GM12878 (cell line): ENCODE measurements at regions not wholly inside any gene's neighbourhood (a gene's known extent, or its start where the extent isn't known, plus 50 kb on each side); places are given as distances from the start of the nearest gene placed in this dataset.

Experiments
- ATAC-seq: fragments of 200-7000 bp; cut with Tn5 transposase; 3 replicates; pipeline ENCODE4 v1.9.1; 2020; ENCODE audit warnings: mild to moderate bottlenecking, moderate library complexity
- BruUV-seq: library from RNA; stranded (reverse); fragments of 400-500 nt; replicated peaks from 2 replicates; lab custom pipeline; 2021; lab: Mats Ljungman, UMichigan
- CTCF ChIA-PET: fragments of 300-600 bp; sonication (Branson Sonifier 250); formaldehyde crosslinking; extraction: SDS; loops from one replicate; lab custom pipeline; 2021; ENCODE audit warnings: inconsistent platforms; lab: Yijun Ruan, JAX
- POLR2A ChIA-PET: fragments of 350-600 bp; formaldehyde crosslinking; extraction: SDS; loops from one replicate; lab custom pipeline; 2021; ENCODE audit warnings: inconsistent platforms; lab: Charles Lee
- RAD21 ChIA-PET: fragments of 300-600 bp; sonication (Branson Sonifier 250); formaldehyde crosslinking; loops from one replicate; lab custom pipeline; 2023; ENCODE audit warnings: antibody characterized with exemption; ENCODE audit not compliant: unreplicated experiment; lab: Charles Lee
- SMC1A ChIA-PET: fragments of 300-600 bp; sonication (Branson Sonifier 250); formaldehyde crosslinking; loops from one replicate; lab custom pipeline; 2023; ENCODE audit not compliant: unreplicated experiment, uncharacterized antibody; lab: Charles Lee
- DNase-seq: peaks from one replicate; pipeline ENCODE4 v3.0.0-alpha.2; 2011; ENCODE audit warnings: low read depth, low spot score
- FAIRE-seq: peaks from 3 replicates; lab custom pipeline; 2011; peaks lifted over from hg19 to GRCh38; lab: Jason Lieb, UNC
- H2AFZ ChIP-seq: 2 replicates; pipeline ENCODE4 v1.6.0; 2011; ENCODE audit warnings: low read depth, low read length, control low read depth; ENCODE audit not compliant: control insufficient read depth
- H3K27ac ChIP-seq: 2 replicates; pipeline ENCODE4 v1.5.1; 2011; ENCODE audit warnings: control low read depth; ENCODE audit not compliant: control insufficient read depth, insufficient read depth
- H3K27me3 ChIP-seq, 2 experiments: replicated peaks in 1 of 2; 2 replicates each; pipeline versions ENCODE4 v1.6.0 to v1.6.1; 2011; ENCODE audit warnings: low read length in 1 of 2; ENCODE audit not compliant: control insufficient read depth in 2 of 2, insufficient read depth in 2 of 2
- H3K36me3 ChIP-seq, 2 experiments: 2 replicates each; pipeline ENCODE4 v1.5.1; 2011; ENCODE audit warnings: low read length in 1 of 2; ENCODE audit not compliant: control insufficient read depth in 2 of 2, insufficient read depth in 2 of 2
- H3K4me1 ChIP-seq: 2 replicates; pipeline ENCODE4 v1.6.1; 2011; ENCODE audit warnings: mild to moderate bottlenecking, low read length, moderate library complexity, mixed read lengths; ENCODE audit not compliant: control insufficient read depth, insufficient read depth
- H3K4me2 ChIP-seq: 2 replicates; pipeline ENCODE4 v1.6.0; 2011; ENCODE audit warnings: control low read depth; ENCODE audit not compliant: control insufficient read depth, insufficient read depth
- H3K4me3 ChIP-seq: fragments of 200-600 bp; sonication (generic); 2 replicates; pipeline ENCODE4 v1.5.1; 2016
- H3K79me2 ChIP-seq: 2 replicates; pipeline ENCODE4 v1.6.0; 2011; ENCODE audit warnings: low read length; ENCODE audit not compliant: control insufficient read depth, insufficient read depth
- H3K9ac ChIP-seq: 2 replicates; pipeline ENCODE4 v1.8.0; 2011; ENCODE audit warnings: low read length, control low read depth, mixed read lengths; ENCODE audit not compliant: control insufficient read depth, insufficient read depth
- H3K9me3 ChIP-seq: replicated peaks from 3 replicates; pipeline ENCODE4 v1.5.1; 2011; ENCODE audit warnings: mild to moderate bottlenecking, low read length; ENCODE audit not compliant: control insufficient read depth, insufficient read depth
- H4K20me1 ChIP-seq: 2 replicates; pipeline ENCODE4 v1.6.0; 2011; ENCODE audit not compliant: control insufficient read depth, insufficient read depth
- EED ChIP-seq: sonication (generic); IDR thresholded peaks from 2 replicates; pipeline ENCODE4 v1.6.1; 2016; ENCODE audit warnings: antibody characterized with exemption, low read depth
- HDAC2 ChIP-seq: fragments of 200-600 bp; sonication (generic); IDR thresholded peaks from 2 replicates; pipeline ENCODE4 v1.6.1; 2017
- MYC ChIP-seq: IDR thresholded peaks from 2 replicates; pipeline ENCODE4 v1.6.1; 2011; ENCODE audit warnings: mild to moderate bottlenecking, low read length, moderate library complexity, inconsistent platforms; ENCODE audit not compliant: insufficient read depth, insufficient replicate concordance, insufficient read length, severe bottlenecking
- PAX5 ChIP-seq: IDR thresholded peaks from 2 replicates; pipeline ENCODE4 v1.6.1; 2011; ENCODE audit warnings: low read depth, low read length, borderline replicate concordance
- TCF7 ChIP-seq: IDR thresholded peaks from 2 replicates; pipeline ENCODE4 v1.6.1; 2014; ENCODE audit warnings: antibody characterized with exemption, borderline replicate concordance
- ZNF24 ChIP-seq: fragments of 450-650 bp; IDR thresholded peaks from 2 replicates; pipeline ENCODE4 v1.6.1; 2017; ENCODE audit warnings: antibody characterized with exemption, mild to moderate bottlenecking
- WGBS: methylation state at CpG from one replicate; pipeline ENCODE4 v1.1.6; 2016; ENCODE audit warnings: low lambda C conversion rate; ENCODE audit not compliant: insufficient replicate concordance, insufficient coverage; ENCODE audit errors: missing lambda C conversion rate; 5-methylcytosine and 5-hydroxymethylcytosine counted together
- in situ Hi-C: fragments of 300-500 bp; cut with MboI; formaldehyde crosslinking; loops from 9 replicates; pipeline ENCODE4 v1.14.3; 2018; ENCODE audit warnings: mixed read lengths
- intact Hi-C: fragments of 100-400 bp; cut with micrococcal nuclease; formaldehyde crosslinking; loops from one replicate; pipeline ENCODE4 v1.14.2; 2022; ENCODE audit not compliant: unreplicated experiment
- TF ChIP-seq, protein P1 (sequence below): fragments of 450-650 bp; IDR thresholded peaks from 2 replicates; pipeline ENCODE4 v1.6.1; 2018; ENCODE audit warnings: borderline replicate concordance, mild to moderate bottlenecking; ENCODE audit not compliant: partially characterized antibody
- TF ChIP-seq, protein P2 (sequence below): fragments of 450-650 bp; IDR thresholded peaks from 2 replicates; pipeline ENCODE4 v1.6.1; 2017; ENCODE audit warnings: mild to moderate bottlenecking, moderate library complexity

DNA sequence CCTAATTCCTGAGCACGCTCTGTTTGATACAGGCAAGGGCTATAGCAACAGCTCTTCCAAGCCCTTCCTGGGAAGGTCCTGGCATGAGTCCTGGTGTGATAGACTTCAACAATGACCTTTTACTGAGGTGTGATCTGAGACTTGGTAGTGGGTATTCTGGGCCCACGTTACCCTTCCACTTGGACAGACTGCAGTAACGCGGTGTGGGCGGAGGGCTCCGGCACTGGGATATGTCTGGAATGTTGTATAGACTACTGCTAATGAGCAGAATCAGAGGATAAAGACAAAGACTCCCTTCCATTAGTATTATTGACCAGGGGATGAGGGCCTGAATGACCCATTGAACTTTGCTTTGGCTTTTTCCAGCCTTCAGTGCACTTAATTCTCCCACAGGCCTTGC is 262.3 kb downstream of the RWDD3 start:
- intact Hi-C loops (no loop called here), in situ Hi-C loops (no loop called here)
- BruUV-seq = no TSS peak
- no peak for ATAC-seq
- no peak overlapping the region for H3K4me3 ChIP-seq
- POLR2A ChIA-PET = no interaction called here
- SMC1A ChIA-PET = no interaction called here
- no peak overlapping the region for H3K27ac ChIP-seq
- H3K36me3 ChIP-seq = no peaks in the 10 kb centered on the region
- FAIRE-seq = no peak
- H3K27me3 ChIP-seq = no peaks in the 10 kb centered on the region
- RAD21 ChIA-PET = no interaction called here
- WGBS = 39% methylated on average over 6 of the region's 6 CpGs
- CTCF ChIA-PET = no interaction called here
- H3K79me2 ChIP-seq = no peaks in the 10 kb centered on the region
- no peak for DNase-seq
- TF ChIP-seq MYC (no peak), TCF7 (no peak), HDAC2 (no peak), EED (no peak), PAX5 (no peak), ZNF24 (no peak)
- TF ChIP-seq, protein P1, sequence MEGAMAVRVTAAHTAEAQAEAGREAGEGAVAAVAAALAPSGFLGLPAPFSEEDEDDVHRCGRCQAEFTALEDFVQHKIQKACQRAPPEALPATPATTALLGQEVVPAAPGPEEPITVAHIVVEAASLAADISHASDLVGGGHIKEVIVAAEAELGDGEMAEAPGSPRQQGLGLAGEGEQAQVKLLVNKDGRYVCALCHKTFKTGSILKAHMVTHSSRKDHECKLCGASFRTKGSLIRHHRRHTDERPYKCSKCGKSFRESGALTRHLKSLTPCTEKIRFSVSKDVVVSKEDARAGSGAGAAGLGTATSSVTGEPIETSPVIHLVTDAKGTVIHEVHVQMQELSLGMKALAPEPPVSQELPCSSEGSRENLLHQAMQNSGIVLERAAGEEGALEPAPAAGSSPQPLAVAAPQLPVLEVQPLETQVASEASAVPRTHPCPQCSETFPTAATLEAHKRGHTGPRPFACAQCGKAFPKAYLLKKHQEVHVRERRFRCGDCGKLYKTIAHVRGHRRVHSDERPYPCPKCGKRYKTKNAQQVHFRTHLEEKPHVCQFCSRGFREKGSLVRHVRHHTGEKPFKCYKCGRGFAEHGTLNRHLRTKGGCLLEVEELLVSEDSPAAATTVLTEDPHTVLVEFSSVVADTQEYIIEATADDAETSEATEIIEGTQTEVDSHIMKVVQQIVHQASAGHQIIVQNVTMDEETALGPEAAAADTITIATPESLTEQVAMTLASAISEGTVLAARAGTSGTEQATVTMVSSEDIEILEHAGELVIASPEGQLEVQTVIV = no peak
- TF ChIP-seq, protein P2, sequence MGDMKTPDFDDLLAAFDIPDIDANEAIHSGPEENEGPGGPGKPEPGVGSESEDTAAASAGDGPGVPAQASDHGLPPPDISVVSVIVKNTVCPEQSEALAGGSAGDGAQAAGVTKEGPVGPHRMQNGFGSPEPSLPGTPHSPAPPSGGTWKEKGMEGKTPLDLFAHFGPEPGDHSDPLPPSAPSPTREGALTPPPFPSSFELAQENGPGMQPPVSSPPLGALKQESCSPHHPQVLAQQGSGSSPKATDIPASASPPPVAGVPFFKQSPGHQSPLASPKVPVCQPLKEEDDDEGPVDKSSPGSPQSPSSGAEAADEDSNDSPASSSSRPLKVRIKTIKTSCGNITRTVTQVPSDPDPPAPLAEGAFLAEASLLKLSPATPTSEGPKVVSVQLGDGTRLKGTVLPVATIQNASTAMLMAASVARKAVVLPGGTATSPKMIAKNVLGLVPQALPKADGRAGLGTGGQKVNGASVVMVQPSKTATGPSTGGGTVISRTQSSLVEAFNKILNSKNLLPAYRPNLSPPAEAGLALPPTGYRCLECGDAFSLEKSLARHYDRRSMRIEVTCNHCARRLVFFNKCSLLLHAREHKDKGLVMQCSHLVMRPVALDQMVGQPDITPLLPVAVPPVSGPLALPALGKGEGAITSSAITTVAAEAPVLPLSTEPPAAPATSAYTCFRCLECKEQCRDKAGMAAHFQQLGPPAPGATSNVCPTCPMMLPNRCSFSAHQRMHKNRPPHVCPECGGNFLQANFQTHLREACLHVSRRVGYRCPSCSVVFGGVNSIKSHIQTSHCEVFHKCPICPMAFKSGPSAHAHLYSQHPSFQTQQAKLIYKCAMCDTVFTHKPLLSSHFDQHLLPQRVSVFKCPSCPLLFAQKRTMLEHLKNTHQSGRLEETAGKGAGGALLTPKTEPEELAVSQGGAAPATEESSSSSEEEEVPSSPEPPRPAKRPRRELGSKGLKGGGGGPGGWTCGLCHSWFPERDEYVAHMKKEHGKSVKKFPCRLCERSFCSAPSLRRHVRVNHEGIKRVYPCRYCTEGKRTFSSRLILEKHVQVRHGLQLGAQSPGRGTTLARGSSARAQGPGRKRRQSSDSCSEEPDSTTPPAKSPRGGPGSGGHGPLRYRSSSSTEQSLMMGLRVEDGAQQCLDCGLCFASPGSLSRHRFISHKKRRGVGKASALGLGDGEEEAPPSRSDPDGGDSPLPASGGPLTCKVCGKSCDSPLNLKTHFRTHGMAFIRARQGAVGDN = no peak
- TF ChIP-seq, all 136 proteins: peak for 0
- H2AFZ ChIP-seq = no peak overlapping the region
- no peak overlapping the region for H3K4me2 ChIP-seq
- no peaks in the 10 kb centered on the region for H3K9me3 ChIP-seq
- no peaks in the 10 kb centered on the region for H3K4me1 ChIP-seq
- no peaks in the 10 kb centered on the region for H4K20me1 ChIP-seq
- no peak overlapping the region for H3K9ac ChIP-seq
